ENCODE measurements at regions not wholly inside any gene's neighbourhood (a gene's known extent, or its start where the extent isn't known, plus 50 kb on each side); places are given as distances from the start of the nearest gene placed in this dataset.

DNA sequence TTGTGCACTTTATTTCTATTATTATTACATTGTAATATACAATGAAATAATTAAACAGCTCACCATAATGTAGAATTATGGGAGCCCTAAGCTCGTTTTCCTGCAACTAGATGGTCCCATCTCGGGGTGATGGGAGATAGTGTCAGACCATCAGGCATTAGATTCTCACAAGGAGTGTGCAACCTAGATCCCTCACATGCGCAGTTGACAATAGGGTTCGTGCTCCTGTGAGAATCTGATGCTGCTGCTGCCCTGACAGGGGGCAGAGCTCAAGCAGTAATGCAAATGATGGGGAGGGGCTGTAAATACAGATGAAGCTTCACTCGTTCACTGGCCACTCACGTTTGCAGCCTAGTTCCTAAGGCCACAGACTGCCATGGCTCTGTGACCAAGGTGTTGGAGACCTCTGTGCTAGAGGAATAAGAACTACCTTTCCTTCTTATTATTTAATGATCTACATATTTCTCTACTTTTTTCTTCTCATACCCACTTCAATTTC is 492.9 kb upstream of the INTU start:
- no peak overlapping the region for H3K9ac ChIP-seq (ENCODE audit: low read length)
- H3K4me3 ChIP-seq (ENCODE audit: low read length) = no peak overlapping the region
- no peaks in the 10 kb centered on the region for H3K27me3 ChIP-seq (replicated peaks; ENCODE audit: control insufficient read depth, insufficient read depth, low read length)
- H3K36me3 ChIP-seq (ENCODE audit: control insufficient read depth, insufficient read depth, low read length, severe bottlenecking) = no peaks in the 10 kb centered on the region
- H3K9me3 ChIP-seq (ENCODE audit: control insufficient read depth, low read length) = no peaks in the 10 kb centered on the region
- no peak for DNase-seq (ENCODE audit: low read depth)
- peaks cover 47% of the 10 kb centered on the region for H3K4me1 ChIP-seq (ENCODE audit: control insufficient read depth, insufficient read depth, low read length)

DNA sequence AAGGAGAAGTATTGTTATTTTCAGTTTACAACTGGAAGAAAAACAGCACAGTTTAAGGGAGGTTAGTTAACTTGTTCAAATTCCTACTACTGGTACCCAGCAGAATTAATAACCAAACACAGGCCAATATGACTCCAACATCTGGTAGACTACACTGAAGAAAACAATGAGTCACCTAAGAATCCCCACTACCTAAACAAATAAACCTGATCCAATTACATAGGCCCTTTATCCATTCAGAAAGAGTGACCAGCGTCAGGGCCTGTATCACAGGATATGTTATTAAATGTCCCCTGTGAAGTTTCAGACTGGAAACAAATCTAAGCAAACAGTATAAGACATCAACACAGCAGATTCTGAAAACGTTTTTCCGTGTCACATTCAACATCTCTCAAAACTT is 492.5 kb upstream of the INTU start:
- H3K9me3 ChIP-seq (ENCODE audit: control insufficient read depth, low read length) = no peaks in the 10 kb centered on the region
- peak; percentile 48 for DNase-seq (ENCODE audit: low read depth)
- no peaks in the 10 kb centered on the region for H3K36me3 ChIP-seq (ENCODE audit: control insufficient read depth, insufficient read depth, low read length, severe bottlenecking)
- H3K4me3 ChIP-seq (ENCODE audit: low read length) = no peak overlapping the region
- no peak overlapping the region for H3K9ac ChIP-seq (ENCODE audit: low read length)
- H3K27me3 ChIP-seq (replicated peaks; ENCODE audit: control insufficient read depth, insufficient read depth, low read length) = no peaks in the 10 kb centered on the region
- peaks cover 51% of the 10 kb centered on the region for H3K4me1 ChIP-seq (ENCODE audit: control insufficient read depth, insufficient read depth, low read length)

DNA sequence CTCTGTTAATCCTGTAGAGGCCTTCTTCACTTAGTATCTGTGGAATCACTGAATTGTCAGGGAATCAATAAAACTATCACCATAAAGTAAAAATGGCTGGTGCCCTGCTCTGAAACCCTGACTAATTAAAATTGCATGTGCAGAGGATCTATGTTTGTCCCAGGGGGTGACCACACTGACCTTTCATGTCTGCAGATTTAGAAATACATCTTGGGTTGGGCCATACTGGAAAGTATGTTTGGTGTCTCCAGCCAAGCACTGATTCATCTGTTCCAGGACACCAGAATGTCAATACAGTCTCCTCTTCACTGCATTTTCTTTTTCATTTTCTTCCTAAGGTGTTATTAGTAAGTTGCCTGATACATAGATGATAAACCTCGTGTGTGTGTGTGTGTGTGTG is 490.9 kb upstream of the INTU start:
- DNase-seq (ENCODE audit: low read depth) = peak; percentile 72
- peaks cover 58% of the 10 kb centered on the region for H3K4me1 ChIP-seq (ENCODE audit: control insufficient read depth, insufficient read depth, low read length)
- H3K9me3 ChIP-seq (ENCODE audit: control insufficient read depth, low read length) = no peaks in the 10 kb centered on the region
- peak overlapping the region; percentile 24 for H3K4me3 ChIP-seq (ENCODE audit: low read length)
- peak overlapping the region; percentile 73 for H3K9ac ChIP-seq (ENCODE audit: low read length)
- no peaks in the 10 kb centered on the region for H3K27me3 ChIP-seq (replicated peaks; ENCODE audit: control insufficient read depth, insufficient read depth, low read length)
- H3K36me3 ChIP-seq (ENCODE audit: control insufficient read depth, insufficient read depth, low read length, severe bottlenecking) = no peaks in the 10 kb centered on the region

DNA sequence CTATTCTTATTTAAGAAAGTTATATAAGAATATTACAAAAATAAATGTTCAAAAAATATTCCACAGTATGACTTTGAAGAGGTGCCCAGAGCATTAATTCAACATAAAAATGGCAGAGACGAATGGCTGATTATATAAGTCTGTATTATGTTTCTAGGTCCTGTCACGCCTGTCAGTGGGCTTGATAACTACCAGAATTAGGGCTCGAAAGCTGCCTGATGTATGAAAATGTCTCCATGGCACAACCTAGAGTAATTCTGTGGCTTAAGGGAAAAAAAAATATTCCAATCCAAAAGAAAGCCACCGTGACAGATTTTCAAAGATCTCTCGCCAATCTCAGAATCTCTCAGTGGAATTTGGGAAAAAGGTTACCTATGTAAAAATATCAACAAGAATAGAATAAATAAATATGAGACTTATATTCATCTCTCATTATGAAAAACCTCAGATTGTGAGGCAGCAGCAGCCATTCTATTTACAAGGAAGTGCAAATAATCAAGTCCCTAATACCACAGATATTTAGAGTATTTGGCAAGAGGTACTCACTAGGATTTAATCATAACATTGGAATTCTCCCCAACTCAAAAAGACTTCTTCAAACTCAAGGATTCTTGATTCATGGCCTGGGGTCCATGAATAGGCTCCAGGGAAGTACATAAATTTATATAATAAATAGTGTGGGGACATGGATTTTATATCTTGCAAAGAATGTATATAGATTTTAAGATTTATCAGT is 489.1 kb upstream of the INTU start:
- H3K9me3 ChIP-seq (ENCODE audit: control insufficient read depth, low read length) = no peaks in the 10 kb centered on the region
- DNase-seq (ENCODE audit: low read depth) = peak; percentile 51
- no peaks in the 10 kb centered on the region for H3K27me3 ChIP-seq (replicated peaks; ENCODE audit: control insufficient read depth, insufficient read depth, low read length)
- peak overlapping the region; percentile 73 for H3K9ac ChIP-seq (ENCODE audit: low read length)
- no peak overlapping the region for H3K4me3 ChIP-seq (ENCODE audit: low read length)
- H3K36me3 ChIP-seq (ENCODE audit: control insufficient read depth, insufficient read depth, low read length, severe bottlenecking) = no peaks in the 10 kb centered on the region
- H3K4me1 ChIP-seq (ENCODE audit: control insufficient read depth, insufficient read depth, low read length) = peaks cover 56% of the 10 kb centered on the region

DNA sequence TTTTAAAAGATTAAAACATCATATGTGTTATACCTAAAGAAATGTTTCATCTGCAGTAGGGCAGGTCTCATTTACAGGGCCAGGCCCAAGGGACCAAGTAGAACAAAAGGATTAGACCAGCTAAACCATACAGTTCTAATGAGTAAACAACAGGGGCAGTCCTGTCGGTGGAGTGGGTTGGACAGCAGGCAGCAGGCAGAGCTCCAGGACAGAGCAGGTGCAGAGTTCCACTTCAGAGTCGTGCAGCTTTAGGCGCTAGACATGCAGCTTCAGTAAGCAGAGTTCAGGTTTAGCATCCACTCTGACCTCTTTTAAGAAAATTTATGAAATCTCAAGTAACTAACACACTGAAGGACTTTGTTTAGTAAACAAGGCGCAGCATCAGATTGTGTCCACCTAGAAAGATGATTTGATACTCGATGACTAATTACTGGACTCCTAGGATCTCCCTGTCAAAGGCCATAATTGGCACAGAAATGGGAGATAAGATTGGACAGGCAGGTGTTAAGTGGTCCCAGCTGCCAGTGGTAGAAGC is 487.7 kb upstream of the INTU start:
- no peak for DNase-seq (ENCODE audit: low read depth)

DNA sequence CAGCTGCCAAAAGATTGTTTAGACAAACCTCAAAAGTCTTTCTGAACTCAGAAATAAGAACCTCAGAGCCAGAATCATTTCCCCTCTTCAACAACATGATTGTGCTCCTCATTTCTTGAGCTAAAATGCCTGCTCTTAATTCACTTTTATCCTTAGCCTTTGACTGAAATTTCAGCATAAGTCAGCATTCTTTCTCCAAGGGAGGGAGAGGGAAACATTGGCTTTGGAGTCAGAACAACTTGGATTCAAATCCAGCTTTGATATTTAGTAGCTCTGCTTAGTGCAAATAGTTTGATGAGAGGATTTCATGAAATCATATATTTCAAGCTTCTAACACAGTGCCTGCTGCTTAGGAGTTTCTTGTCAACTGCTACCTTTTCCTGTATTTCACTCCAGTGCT is 484.6 kb upstream of the INTU start:
- no peak for DNase-seq (ENCODE audit: low read depth)
- Histone ChIP-seq H3K4me3 (ENCODE audit: low read length) (no peak overlapping the region), H3K4me1 (ENCODE audit: control insufficient read depth, insufficient read depth, low read length) (peaks cover 31% of the 10 kb centered on the region)

More for the DNA sequence above, 487.7 kb upstream of the INTU start:
- no peak overlapping the region for H3K4me3 ChIP-seq (ENCODE audit: low read length)
- no peak overlapping the region for H3K9ac ChIP-seq (ENCODE audit: low read length)
- no peaks in the 10 kb centered on the region for H3K36me3 ChIP-seq (ENCODE audit: control insufficient read depth, insufficient read depth, low read length, severe bottlenecking)
- peaks cover 53% of the 10 kb centered on the region for H3K4me1 ChIP-seq (ENCODE audit: control insufficient read depth, insufficient read depth, low read length)
- no peaks in the 10 kb centered on the region for H3K9me3 ChIP-seq (ENCODE audit: control insufficient read depth, low read length)
- H3K27me3 ChIP-seq (replicated peaks; ENCODE audit: control insufficient read depth, insufficient read depth, low read length) = no peaks in the 10 kb centered on the region

DNA sequence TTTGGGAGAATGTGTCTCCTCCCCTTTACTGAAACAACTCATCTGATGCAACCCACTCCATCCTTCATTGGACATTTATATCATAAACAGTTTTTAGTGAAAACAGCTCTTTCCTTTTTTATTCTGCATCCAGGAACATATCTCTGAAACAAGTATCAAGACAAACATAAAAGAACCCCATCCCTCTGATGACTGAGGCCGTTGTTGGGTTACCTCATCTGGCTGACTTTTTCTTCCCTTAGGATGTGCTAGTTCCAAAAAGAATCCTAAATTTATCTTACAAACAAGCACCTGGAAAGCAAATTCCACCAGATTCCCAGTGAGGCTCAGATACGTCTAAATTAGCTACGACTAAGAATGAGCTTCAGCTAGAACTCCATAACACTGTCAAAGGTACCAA is 483.7 kb upstream of the INTU start:
- no peak overlapping the region for H3K4me3 ChIP-seq (ENCODE audit: low read length)
- peaks cover 22% of the 10 kb centered on the region for H3K4me1 ChIP-seq (ENCODE audit: control insufficient read depth, insufficient read depth, low read length)
- no peaks in the 10 kb centered on the region for H3K27me3 ChIP-seq (replicated peaks; ENCODE audit: control insufficient read depth, insufficient read depth, low read length)
- H3K9me3 ChIP-seq (ENCODE audit: control insufficient read depth, low read length) = peaks cover 4% of the 10 kb centered on the region
- H3K36me3 ChIP-seq (ENCODE audit: control insufficient read depth, insufficient read depth, low read length, severe bottlenecking) = no peaks in the 10 kb centered on the region
- no peak overlapping the region for H3K9ac ChIP-seq (ENCODE audit: low read length)
- DNase-seq (ENCODE audit: low read depth) = no peak

More for the DNA sequence above, 484.6 kb upstream of the INTU start:
- Histone ChIP-seq H3K9ac (ENCODE audit: low read length) (peak overlapping the region; percentile 31), H3K36me3 (ENCODE audit: control insufficient read depth, insufficient read depth, low read length, severe bottlenecking) (no peaks in the 10 kb centered on the region), H3K27me3 (replicated peaks; ENCODE audit: control insufficient read depth, insufficient read depth, low read length) (no peaks in the 10 kb centered on the region), H3K9me3 (ENCODE audit: control insufficient read depth, low read length) (peaks cover 4% of the 10 kb centered on the region)

DNA sequence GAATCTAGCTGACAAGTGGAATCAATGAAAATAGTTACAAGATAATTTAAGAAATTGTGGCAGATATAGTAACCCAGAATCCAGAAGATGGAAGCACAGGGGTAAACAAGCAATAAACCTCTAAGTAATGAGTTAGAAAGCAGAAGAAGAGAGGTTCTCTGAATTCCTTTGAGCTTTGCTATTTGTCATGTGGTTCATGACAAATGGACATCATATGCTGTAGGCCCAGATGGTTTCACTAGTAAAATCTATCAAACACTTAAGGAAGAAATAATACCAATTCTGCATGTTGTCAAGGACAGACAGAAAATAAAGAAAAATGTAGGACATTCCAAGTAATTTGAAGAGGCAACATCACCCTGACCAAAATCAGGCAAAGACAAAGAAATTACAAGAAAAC is 480.8 kb upstream of the INTU start:
- H3K9me3 ChIP-seq (ENCODE audit: control insufficient read depth, low read length) = peaks cover 4% of the 10 kb centered on the region
- no peaks in the 10 kb centered on the region for H3K27me3 ChIP-seq (replicated peaks; ENCODE audit: control insufficient read depth, insufficient read depth, low read length)
- no peak overlapping the region for H3K4me3 ChIP-seq (ENCODE audit: low read length)
- no peak for DNase-seq (ENCODE audit: low read depth)
- peaks cover 26% of the 10 kb centered on the region for H3K4me1 ChIP-seq (ENCODE audit: control insufficient read depth, insufficient read depth, low read length)
- no peak overlapping the region for H3K9ac ChIP-seq (ENCODE audit: low read length)
- H3K36me3 ChIP-seq (ENCODE audit: control insufficient read depth, insufficient read depth, low read length, severe bottlenecking) = no peaks in the 10 kb centered on the region

DNA sequence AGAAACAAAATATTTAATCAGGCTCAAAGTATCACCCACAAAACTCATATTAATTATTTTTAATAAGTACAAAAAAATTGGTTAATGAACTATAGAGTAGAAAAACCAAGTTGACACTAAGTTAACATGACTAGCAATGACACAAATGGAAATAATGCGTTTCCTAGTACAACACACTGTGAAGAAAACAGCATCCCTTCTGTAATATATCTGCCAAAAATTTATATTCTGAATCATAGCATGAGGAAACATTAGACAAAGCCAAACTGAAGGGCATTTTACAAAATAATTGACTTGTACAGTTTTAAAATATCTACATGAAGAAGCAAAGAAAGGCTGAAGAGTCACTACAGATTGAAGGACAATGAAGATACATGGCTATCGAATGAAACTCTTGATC is 477.6 kb upstream of the INTU start:
- Histone ChIP-seq H3K27me3 (replicated peaks; ENCODE audit: control insufficient read depth, insufficient read depth, low read length) (no peaks in the 10 kb centered on the region), H3K4me1 (ENCODE audit: control insufficient read depth, insufficient read depth, low read length) (peaks cover 21% of the 10 kb centered on the region), H3K9me3 (ENCODE audit: control insufficient read depth, low read length) (peaks cover 8% of the 10 kb centered on the region), H3K4me3 (ENCODE audit: low read length) (peak overlapping the region; percentile 54), H3K36me3 (ENCODE audit: control insufficient read depth, insufficient read depth, low read length, severe bottlenecking) (no peaks in the 10 kb centered on the region), H3K9ac (ENCODE audit: low read length) (peak overlapping the region; percentile 69)
- DNase-seq (ENCODE audit: low read depth) = peak; percentile 52

DNA sequence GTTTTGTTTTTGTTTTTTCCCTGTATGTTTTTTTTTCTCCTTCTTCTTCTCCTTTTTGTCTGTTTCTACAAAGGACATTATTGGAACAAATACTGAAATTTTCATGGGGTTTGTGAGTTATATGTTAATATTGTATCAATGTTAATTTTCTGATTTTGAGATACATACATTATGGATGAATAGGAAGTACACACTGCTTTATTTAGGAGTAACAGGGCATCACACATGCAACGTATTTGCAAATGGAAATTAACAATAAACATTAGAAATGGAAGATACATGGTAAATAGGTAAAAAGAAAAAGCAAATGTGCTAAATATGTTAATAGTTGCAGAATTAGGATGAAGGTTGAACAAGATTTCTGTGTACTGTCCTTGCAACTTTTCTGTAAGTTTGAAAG is 477.2 kb upstream of the INTU start:
- H3K9ac ChIP-seq (ENCODE audit: low read length) = peak overlapping the region; percentile 69
- peak overlapping the region; percentile 54 for H3K4me3 ChIP-seq (ENCODE audit: low read length)
- peaks cover 11% of the 10 kb centered on the region for H3K9me3 ChIP-seq (ENCODE audit: control insufficient read depth, low read length)
- H3K36me3 ChIP-seq (ENCODE audit: control insufficient read depth, insufficient read depth, low read length, severe bottlenecking) = no peaks in the 10 kb centered on the region
- DNase-seq (ENCODE audit: low read depth) = no peak
- peaks cover 21% of the 10 kb centered on the region for H3K4me1 ChIP-seq (ENCODE audit: control insufficient read depth, insufficient read depth, low read length)
- no peaks in the 10 kb centered on the region for H3K27me3 ChIP-seq (replicated peaks; ENCODE audit: control insufficient read depth, insufficient read depth, low read length)

DNA sequence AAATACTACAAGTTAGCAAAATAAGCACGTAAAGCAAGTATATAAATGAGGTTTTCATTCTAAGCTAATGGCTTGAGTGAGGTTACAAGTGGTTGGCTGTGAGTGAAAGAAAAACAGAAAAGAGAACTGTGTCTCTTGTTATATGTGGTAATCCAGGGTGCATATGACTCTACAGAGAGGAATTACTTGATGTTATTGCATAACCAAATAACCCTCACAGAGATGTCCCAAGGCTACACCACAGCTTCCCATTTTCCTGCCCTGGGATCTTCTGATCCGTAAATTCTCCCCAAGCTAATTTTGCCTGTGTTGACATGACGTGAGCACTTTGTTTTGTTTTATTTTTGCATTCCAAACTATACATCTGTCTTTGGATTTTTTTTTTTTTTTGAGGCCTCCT is 470.0 kb upstream of the INTU start:
- peak; percentile 94 for DNase-seq (ENCODE audit: low read depth)
- peak overlapping the region; percentile 6 for H3K4me3 ChIP-seq (ENCODE audit: low read length)
- peak overlapping the region; percentile 21 for H3K9ac ChIP-seq (ENCODE audit: low read length)
- no peaks in the 10 kb centered on the region for H3K36me3 ChIP-seq (ENCODE audit: control insufficient read depth, insufficient read depth, low read length, severe bottlenecking)
- H3K27me3 ChIP-seq (replicated peaks; ENCODE audit: control insufficient read depth, insufficient read depth, low read length) = no peaks in the 10 kb centered on the region
- peaks cover 19% of the 10 kb centered on the region for H3K9me3 ChIP-seq (ENCODE audit: control insufficient read depth, low read length)
- peaks cover 11% of the 10 kb centered on the region for H3K4me1 ChIP-seq (ENCODE audit: control insufficient read depth, insufficient read depth, low read length)

All from adipocyte (in vitro differentiated cells).